NCI-H526 (cell line): ENCODE measurements at regions not wholly inside any gene's neighbourhood (a gene's known extent, or its start where the extent isn't known, plus 50 kb on each side); places are given as distances from the start of the nearest gene placed in this dataset.
"Not testable (repeated sequence)": the region's sequence is repeated elsewhere in the genome, so short reads cannot be mapped to it uniquely, and the experiment has no call there.

Experiments used
- DNase-seq, 2 experiments: peaks; one replicate each; lab custom pipeline; 2025; lab: John Stamatoyannopoulos, UW

DNA sequence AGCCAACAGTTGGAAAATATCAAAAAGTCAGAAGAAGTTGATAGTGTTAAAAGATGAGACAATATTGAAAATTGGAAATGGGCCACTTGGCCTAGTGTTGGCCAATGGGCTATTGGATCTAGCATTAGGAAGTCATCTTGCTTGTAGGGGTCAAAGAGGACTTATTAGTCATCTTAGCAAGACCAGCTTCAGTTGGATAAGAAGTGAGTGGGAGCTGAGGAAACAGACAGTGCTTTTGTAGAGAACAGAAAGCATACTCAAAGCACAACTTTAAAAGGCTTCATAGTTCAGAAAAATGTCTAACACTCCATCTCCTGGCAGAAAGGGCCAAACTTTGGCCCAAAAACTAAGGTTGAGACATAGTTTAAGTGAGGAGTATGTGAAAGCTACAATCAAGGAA lies 139.9 kb upstream of the PKN2 start:
- DNase-seq = no peak

- peak in 1 of 2 experiments; percentile 51 for DNase-seq
These were observed 134.5 kb upstream of the PKN2 start for GRCh38 chr1:88549536-88549935.

- DNase-seq = no peak
These were observed 131.8 kb upstream of the PKN2 start for GRCh38 chr1:88552226-88552625.

- no peak for DNase-seq
These were observed 127.1 kb upstream of the PKN2 start for GRCh38 chr1:88557014-88557413.

GRCh38 chr1:88560621-88561020 lies 123.5 kb upstream of the PKN2 start:
- no peak for DNase-seq

DNA sequence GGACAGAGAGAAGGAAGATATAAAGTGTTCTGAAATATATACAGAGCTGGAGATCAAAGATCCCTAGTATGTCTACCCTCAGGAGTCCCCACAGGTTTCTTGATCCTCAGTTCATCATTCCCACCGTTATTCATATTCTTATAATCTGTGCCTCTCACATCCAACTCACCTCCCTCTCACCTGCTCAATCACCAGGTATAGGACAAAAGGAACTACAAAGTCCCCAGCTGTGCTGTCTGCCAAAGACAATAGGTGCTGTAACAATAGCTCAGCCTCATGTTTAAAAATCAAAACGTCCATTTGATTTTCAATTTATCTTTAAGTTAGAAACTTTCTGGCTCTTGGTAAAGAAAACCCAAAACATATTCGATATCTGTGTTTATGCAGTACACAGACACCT lies 121.1 kb upstream of the PKN2 start:
- no peak for DNase-seq

GRCh38 chr1:88566615-88567387 lies 117.3 kb upstream of the PKN2 start:
- DNase-seq = no peak

- DNase-seq = no peak
These were observed 112.6 kb upstream of the PKN2 start for GRCh38 chr1:88571506-88571905.

- DNase-seq = no peak
These were observed 104.5 kb upstream of the PKN2 start for GRCh38 chr1:88579598-88579997.

DNA sequence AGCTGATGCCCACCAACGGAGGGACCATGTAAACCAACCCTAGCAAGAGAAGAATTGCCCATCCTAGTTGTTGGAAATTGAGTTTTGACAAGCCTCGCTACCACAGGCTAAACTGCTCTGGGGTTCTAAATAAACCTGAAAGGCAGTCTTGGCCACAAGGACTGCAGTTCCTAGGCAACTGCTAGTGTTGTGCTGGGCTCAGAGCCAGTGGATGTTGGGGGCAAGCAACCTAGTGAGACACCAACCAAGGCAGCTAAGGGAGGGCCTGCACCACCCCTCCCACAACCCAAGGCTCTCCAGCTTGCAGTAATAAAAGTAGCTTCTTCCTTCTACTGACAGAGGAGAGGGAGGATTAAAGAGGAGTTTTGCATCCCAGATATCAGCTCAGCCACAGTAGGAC lies 102.4 kb upstream of the PKN2 start:
- DNase-seq = no peak

DNA sequence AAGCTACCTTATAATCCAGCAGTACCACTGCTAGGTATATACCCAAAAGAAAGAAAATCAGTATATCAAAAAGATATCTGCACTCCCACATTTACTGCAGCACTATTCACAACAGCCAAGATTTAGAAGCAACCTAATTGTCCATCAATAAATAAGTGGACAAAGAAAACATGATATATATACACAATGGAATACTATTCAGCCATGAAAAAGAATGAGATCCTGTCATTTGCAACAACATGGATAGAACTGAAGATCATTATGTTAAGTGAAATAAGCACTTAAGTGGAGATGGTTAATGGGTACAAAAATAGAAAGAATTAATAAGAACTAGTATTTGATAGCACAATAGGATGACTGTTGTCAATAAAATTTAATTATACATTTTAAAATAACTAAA lies 90.7 kb upstream of the PKN2 start:
- no peak for DNase-seq

DNA sequence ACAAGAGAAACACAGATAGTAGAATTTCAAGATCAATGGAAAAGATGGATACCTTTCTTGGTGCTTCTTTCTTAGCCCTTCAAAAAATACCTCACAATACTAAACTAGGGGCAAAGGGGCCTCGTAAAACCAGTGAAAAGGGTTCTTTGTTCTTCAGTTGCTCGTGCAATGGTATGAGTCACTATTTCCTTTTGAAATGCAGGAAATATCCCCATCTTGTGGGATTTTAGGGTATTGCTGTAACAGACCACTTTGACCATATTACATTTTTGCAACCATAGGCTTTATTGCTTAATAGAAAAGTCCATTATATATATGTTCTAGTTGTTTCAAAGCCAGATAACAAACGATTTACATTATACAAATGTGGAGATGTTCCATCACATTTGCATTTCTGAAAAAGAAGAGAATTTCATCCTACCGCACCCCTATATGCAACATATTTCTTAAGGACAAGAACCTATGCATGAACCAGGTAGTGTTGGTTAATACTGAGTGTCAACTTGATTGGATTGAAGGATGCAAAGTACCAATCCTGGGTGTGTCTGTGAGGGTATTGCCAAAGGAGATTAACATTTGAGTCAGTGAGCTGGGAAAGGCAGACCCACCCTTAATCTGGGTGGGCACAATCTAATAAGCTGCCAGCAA lies 88.6 kb upstream of the PKN2 start:
- DNase-seq = peak; percentile 8 to 25

DNA sequence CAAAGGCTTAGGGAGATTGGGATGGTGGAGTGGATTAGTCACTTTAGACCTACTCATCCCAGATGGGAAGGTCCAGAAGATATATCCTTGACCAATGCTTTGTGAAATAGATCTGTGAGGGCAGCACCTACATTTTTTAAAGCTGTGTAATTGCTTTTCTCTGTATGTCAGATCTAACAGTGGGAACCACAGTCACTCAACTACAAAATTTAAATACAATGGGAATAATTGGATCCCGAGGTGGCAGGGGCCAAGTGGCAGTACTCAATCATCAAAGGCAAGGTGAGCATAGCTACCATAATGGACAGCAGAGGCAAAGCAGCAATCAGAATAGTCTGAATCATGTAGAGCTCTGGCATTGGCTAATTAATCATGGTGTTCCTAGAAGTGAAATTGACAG lies 86.1 kb upstream of the PKN2 start:
- DNase-seq = not testable (repeated sequence)

DNA sequence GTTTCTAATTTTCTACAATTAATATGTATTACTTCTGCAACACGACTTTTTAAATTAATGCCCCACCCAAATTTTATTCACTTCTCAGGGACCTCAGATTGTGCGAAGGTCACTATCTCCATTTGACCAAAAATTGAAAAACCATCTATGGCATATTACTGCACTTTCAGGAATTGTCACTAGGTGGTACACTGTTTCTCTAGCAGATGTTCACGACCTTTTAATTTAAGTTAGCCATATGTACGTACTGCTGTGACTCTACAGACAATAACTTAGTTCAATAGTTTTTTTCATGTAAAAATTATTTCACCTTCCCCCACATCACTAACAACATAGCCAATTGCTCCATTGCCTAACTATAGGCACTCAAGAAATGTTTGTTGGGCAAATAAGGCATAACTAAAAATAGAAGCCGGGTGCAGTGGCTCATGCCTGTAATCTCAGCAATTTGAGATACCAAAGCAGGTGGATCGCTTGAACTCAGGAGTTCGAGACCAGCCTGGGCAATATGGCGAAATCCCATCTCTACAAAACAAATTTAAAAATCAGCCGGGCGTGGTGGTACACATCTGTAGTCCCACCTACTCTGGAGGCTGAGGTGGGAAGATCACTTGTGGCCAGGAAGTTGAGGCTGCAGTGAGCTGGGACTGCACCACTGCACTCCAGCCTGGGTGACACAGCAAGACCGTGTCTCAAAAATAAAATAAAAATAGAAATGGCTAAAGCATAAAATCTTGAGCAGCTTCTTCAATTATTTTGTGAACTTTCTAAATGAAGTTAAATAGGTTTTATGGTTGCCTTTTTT lies 75.7 kb upstream of the PKN2 start:
- DNase-seq = peak; percentile 12 to 35

DNA sequence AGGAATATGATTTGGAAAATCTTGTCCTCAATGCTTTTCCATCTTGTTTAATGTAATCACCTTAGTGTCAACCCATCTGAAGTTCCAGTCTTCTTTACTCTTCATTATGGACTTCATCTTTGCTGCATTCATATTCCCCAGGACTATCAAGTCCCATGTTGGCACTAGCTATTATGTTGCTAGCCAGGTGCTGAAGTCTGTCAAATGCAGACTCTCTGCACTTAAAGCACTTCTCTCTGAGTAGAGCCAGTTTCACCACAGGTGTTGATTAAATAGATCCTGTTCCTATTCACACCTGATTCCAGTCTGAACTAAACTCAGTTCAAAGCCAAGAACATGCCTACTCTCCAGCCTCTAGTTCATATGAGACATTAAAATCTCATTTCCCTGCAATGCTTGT lies 75.0 kb upstream of the PKN2 start:
- DNase-seq = peak in 1 of 2 experiments; percentile 31

DNA sequence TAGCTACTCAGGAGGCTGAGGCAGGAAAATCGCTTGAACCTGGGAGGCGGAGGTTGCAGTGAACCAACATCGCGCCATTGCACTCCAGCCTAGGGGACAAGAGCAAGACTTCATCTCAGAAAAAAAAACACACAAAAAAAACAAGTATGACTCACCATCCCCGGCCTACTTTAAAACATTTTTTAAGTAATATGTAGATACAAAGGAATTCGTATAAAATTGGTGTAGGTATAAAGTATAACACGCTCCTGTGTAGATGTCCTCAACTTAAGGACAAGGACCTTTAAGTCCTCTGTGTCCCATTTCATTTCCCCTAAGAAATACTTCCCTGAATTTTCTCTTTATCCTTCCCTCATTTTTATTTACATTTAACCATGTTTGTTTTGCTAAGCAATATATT lies 73.4 kb upstream of the PKN2 start:
- no peak for DNase-seq

- DNase-seq = no peak
These were observed 71.8 kb upstream of the PKN2 start for GRCh38 chr1:88612292-88612691.

DNA sequence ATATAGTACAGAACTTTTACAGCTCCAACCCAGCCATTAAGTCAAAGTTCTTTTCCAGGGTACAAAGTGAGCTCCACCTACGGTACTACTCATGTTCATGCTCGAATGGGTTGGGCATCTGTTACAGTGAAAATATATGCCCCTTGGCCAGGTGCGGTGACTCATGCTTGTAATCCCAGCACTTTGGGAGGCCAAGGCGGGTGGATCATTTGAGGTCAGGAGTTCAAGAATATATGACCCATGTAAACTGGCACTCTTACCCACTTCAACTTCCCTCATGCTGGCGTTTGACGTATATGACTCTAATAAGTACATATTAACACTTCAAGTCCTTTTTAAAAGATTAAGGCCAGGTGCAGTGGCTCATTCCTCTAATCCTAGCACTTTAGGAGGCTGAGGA lies 71.3 kb upstream of the PKN2 start:
- no peak for DNase-seq

GRCh38 chr1:88618331-88618730 lies 65.7 kb upstream of the PKN2 start:
- DNase-seq = no peak

GRCh38 chr1:88623101-88623500 lies 61.0 kb upstream of the PKN2 start:
- not testable (repeated sequence) for DNase-seq
